ENCODE measurements at regions not wholly inside any gene's neighbourhood (a gene's known extent, or its start where the extent isn't known, plus 50 kb on each side); places are given as distances from the start of the nearest gene placed in this dataset.

DNA sequence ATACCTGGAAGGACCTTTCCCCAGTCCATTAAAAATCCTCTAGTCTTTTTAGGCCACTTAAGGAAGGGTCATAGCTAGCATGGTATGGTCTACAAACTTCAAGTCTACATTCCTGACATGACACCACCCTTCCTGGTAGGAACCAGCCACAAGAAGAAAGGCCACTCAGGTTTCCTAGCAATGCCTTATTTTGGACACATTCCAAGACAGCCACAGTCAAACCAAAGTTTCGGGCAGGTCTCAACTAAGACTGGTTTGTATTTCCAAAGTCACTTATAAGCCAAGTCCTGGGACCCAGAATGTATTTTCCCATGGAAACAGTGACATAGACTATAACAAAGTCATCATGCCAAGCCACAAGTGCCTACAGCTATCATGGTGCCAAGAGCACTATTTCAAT, 50.6 kb upstream of the SLC44A3 start:
- intact Hi-C loops (cut with DNase I; ENCODE audit: low total_unique reads) = no loop called here
- peaks cover 0 to 25% (median 10%) of the 10 kb centered on the region in 6 donors for H3K4me1 ChIP-seq
- DNase-seq = no peak
- no peak overlapping the region for H3K4me3 ChIP-seq
- 0 to 38% (median 0%) methylated on average over 1 of the region's 1 CpG for WGBS, 5 donors
- TF ChIP-seq POLR2AphosphoS5 (IDR thresholded peaks at IDR 0.05) (no peak), POLR2A (IDR thresholded peaks at IDR 0.05) (no peak)
- TF ChIP-seq, protein P1, sequence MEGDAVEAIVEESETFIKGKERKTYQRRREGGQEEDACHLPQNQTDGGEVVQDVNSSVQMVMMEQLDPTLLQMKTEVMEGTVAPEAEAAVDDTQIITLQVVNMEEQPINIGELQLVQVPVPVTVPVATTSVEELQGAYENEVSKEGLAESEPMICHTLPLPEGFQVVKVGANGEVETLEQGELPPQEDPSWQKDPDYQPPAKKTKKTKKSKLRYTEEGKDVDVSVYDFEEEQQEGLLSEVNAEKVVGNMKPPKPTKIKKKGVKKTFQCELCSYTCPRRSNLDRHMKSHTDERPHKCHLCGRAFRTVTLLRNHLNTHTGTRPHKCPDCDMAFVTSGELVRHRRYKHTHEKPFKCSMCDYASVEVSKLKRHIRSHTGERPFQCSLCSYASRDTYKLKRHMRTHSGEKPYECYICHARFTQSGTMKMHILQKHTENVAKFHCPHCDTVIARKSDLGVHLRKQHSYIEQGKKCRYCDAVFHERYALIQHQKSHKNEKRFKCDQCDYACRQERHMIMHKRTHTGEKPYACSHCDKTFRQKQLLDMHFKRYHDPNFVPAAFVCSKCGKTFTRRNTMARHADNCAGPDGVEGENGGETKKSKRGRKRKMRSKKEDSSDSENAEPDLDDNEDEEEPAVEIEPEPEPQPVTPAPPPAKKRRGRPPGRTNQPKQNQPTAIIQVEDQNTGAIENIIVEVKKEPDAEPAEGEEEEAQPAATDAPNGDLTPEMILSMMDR (IDR thresholded peaks at IDR 0.05 in 8 of 11, conservative IDR thresholded peaks at IDR 0.05 in 3 of 11) = no peak
- H3K9me3 ChIP-seq = no peaks in the 10 kb centered on the region
- H3K36me3 ChIP-seq = no peaks in the 10 kb centered on the region
- no peak overlapping the region for H3K27ac ChIP-seq
- H3K27me3 ChIP-seq (replicated peaks in 1 of 7) = no peaks in the 10 kb centered on the region

DNA sequence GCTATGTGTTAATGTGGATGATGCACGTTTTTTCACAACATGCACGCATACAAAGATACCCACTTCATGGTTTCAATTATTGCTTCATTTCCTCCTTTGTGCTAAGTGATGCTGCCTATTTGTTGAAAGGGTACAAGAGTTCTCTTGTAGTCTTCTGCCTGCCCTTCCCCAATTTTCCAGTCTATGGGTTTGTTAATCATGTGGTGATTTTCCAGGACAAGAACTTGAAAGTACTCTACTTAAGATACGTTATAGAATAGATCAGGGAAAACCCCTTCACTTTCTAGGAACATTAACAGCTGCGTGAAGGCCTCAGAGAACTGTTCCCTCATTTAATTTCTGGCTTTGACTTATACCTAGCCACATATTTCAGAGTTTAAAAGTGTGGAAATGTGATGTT, 52.1 kb upstream of the SLC44A3 start:
- intact Hi-C loops (cut with DNase I; ENCODE audit: low total_unique reads) = no loop called here
- Histone ChIP-seq H3K4me1 (peaks cover 0 to 16% (median 5%) of the 10 kb centered on the region in 6 donors), H3K27ac (peak overlapping the region in 1 of 8 donors; percentile 10), H3K36me3 (no peaks in the 10 kb centered on the region), H3K4me3 (no peak overlapping the region), H3K27me3 (replicated peaks in 1 of 7) (no peaks in the 10 kb centered on the region), H3K9me3 (peaks cover 0 to 7% (median 0%) of the 10 kb centered on the region in 8 donors)
- TF ChIP-seq POLR2AphosphoS5 (IDR thresholded peaks at IDR 0.05) (no peak), POLR2A (IDR thresholded peaks at IDR 0.05) (no peak)
- TF ChIP-seq, protein P1 (IDR thresholded peaks at IDR 0.05 in 8 of 11, conservative IDR thresholded peaks at IDR 0.05 in 3 of 11) = no peak
- no peak for DNase-seq
- WGBS, 5 donors = 33 to 63% (median 45%) methylated on average over 4 of the region's 4 CpGs

DNA sequence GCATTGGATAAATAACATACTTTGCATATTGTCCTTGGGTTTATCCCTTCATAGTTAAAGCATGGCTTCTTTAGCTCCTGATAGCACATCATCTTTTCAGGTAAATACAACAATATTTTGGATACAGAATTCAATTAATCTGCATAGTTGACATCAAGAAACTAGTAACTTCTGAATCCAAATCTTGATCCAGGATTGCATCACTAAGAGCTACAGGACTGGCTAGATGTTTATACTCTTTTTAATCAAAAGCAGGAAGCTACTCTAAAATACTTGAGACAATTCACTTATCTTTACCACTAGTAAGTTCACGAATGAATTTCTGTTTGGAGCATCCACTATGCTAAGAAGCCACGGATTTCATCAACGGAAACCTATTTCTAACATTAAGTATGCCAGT, 54.2 kb upstream of the SLC44A3 start:
- DNase-seq = no peak
- intact Hi-C loops (cut with DNase I; ENCODE audit: low total_unique reads) = no loop called here
- H3K4me1 ChIP-seq = peaks cover 0 to 4% (median 0%) of the 10 kb centered on the region in 6 donors
- no peak overlapping the region for H3K27ac ChIP-seq
- no peaks in the 10 kb centered on the region for H3K36me3 ChIP-seq
- TF ChIP-seq POLR2AphosphoS5 (IDR thresholded peaks at IDR 0.05) (no peak), POLR2A (IDR thresholded peaks at IDR 0.05) (no peak)
- TF ChIP-seq, protein P1 (IDR thresholded peaks at IDR 0.05 in 8 of 11, conservative IDR thresholded peaks at IDR 0.05 in 3 of 11) = no peak
- no peaks in the 10 kb centered on the region for H3K27me3 ChIP-seq (replicated peaks in 1 of 7)
- H3K9me3 ChIP-seq = peaks cover 0 to 7% (median 0%) of the 10 kb centered on the region in 8 donors
- no peak overlapping the region for H3K4me3 ChIP-seq
- 82 to 92% (median 88%) methylated on average over 3 of the region's 3 CpGs for WGBS, 5 donors

DNA sequence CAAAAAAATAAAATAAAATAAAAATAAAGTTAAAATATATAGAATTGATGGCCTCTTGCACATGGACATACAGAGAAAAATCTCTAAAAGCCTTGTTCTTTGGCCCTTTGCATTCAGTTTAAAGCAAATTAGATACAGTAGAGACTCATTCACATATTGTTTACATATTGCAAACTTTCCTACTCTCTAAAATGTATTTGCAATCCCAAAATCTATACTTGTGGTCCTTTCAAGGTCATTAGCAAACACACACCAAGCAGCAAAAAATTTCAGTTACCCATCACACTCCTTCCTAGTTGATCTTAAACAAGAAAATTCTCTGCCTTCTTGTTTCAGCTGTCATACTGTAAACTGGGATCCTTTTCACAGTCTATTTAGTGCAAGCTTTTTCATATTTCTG, 61.0 kb upstream of the SLC44A3 start:
- no peaks in the 10 kb centered on the region for H3K36me3 ChIP-seq
- no peak overlapping the region for H3K4me3 ChIP-seq
- H3K27ac ChIP-seq = no peak overlapping the region
- no peak for TF ChIP-seq POLR2A (IDR thresholded peaks at IDR 0.05)
- TF ChIP-seq, protein P1 (IDR thresholded peaks at IDR 0.05 in 8 of 11, conservative IDR thresholded peaks at IDR 0.05 in 3 of 11) = no peak
- no peak for TF ChIP-seq POLR2AphosphoS5 (IDR thresholded peaks at IDR 0.05)
- H3K9me3 ChIP-seq = peaks cover 0 to 7% (median 0%) of the 10 kb centered on the region in 8 donors
- no peak for DNase-seq
- peaks cover 0 to 22% (median 13%) of the 10 kb centered on the region in 6 donors for H3K4me1 ChIP-seq
- H3K27me3 ChIP-seq (replicated peaks in 1 of 7) = peaks cover 0 to 3% (median 0%) of the 10 kb centered on the region in 7 donors
- intact Hi-C loops (cut with DNase I; ENCODE audit: low total_unique reads) = no loop called here

Data from spleen (tissue), 11 donors.